GM23338 (cell line): ENCODE measurements at regions not wholly inside any gene's neighbourhood (a gene's known extent, or its start where the extent isn't known, plus 50 kb on each side); places are given as distances from the start of the nearest gene placed in this dataset.

Experiments used
- ATAC-seq: fragments of 200-7000 bp; cut with Tn5 transposase; 3 replicates; pipeline ENCODE4 v1.9.1; 2020
- DNase-seq: peaks from one replicate; pipeline ENCODE4 v3.0.0-alpha.2; 2015; ENCODE audit warnings: low spot score
- H2AFZ ChIP-seq: fragments of 200-600 bp; sonication (generic); 2 replicates; pipeline ENCODE4 v1.8.0; 2016; ENCODE audit warnings: antibody characterized with exemption, mild to moderate bottlenecking, moderate library complexity
- H3F3A ChIP-seq: fragments of 200-600 bp; sonication (generic); replicated peaks from 2 replicates; pipeline ENCODE4 v1.8.0; 2017; ENCODE audit warnings: antibody characterized with exemption, mixed run types, low read depth
- H3K27ac ChIP-seq: fragments of 200-600 bp; sonication (generic); 2 replicates; pipeline ENCODE4 v1.6.1; 2016; ENCODE audit warnings: low read depth
- H3K27me3 ChIP-seq: fragments of 200-600 bp; sonication (generic); 2 replicates; pipeline ENCODE4 v1.8.0; 2016; ENCODE audit warnings: mild to moderate bottlenecking, mixed run types, moderate library complexity; ENCODE audit not compliant: insufficient read depth
- H3K36me3 ChIP-seq: fragments of 200-600 bp; sonication (generic); 2 replicates; pipeline ENCODE4 v1.8.0; 2016; ENCODE audit warnings: mild to moderate bottlenecking; ENCODE audit not compliant: insufficient read depth
- H3K4me1 ChIP-seq: fragments of 200-600 bp; sonication (generic); 2 replicates; pipeline ENCODE4 v1.8.0; 2016; ENCODE audit warnings: mild to moderate bottlenecking, moderate library complexity; ENCODE audit not compliant: insufficient read depth
- H3K4me2 ChIP-seq: fragments of 200-600 bp; sonication (generic); 2 replicates; pipeline ENCODE4 v1.7.1; 2017; ENCODE audit warnings: mixed run types
- H3K4me3 ChIP-seq: fragments of 200-600 bp; sonication (generic); 2 replicates; pipeline ENCODE4 v1.6.1; 2016; ENCODE audit warnings: mixed run types
- H3K79me2 ChIP-seq: fragments of 200-600 bp; sonication (generic); replicated peaks from 2 replicates; pipeline ENCODE4 v1.8.0; 2017; ENCODE audit warnings: mild to moderate bottlenecking; ENCODE audit not compliant: insufficient read depth
- H3K9me2 ChIP-seq: fragments of 200-600 bp; sonication (generic); 2 replicates; pipeline ENCODE4 v1.8.0; 2017; ENCODE audit not compliant: insufficient read depth
- H4K20me1 ChIP-seq: fragments of 200-600 bp; sonication (generic); replicated peaks from 2 replicates; pipeline ENCODE4 v1.8.0; 2017; ENCODE audit warnings: mild to moderate bottlenecking; ENCODE audit not compliant: insufficient read depth
- H3K27ac Mint-ChIP-seq: 2 replicates; pipeline ENCODE4 v1.8.0; 2020; ENCODE audit warnings: inconsistent platforms, mild to moderate bottlenecking, moderate library complexity, mixed read lengths
- H3K27me3 Mint-ChIP-seq: 3 replicates; pipeline ENCODE4 v1.8.0; 2022; ENCODE audit warnings: low read depth, mild to moderate bottlenecking, moderate library complexity, mixed read lengths, inconsistent platforms; ENCODE audit not compliant: insufficient read depth, poor library complexity
- H3K36me3 Mint-ChIP-seq: 3 replicates; pipeline ENCODE4 v1.8.0; 2021; ENCODE audit warnings: low read depth, mild to moderate bottlenecking, inconsistent platforms, moderate library complexity, mixed read lengths
- H3K4me1 Mint-ChIP-seq: 3 replicates; pipeline ENCODE4 v1.8.0; 2020; ENCODE audit warnings: mild to moderate bottlenecking, inconsistent platforms, mixed read lengths
- H3K4me3 Mint-ChIP-seq: 3 replicates; pipeline ENCODE4 v1.8.0; 2021; ENCODE audit warnings: moderate library complexity, mild to moderate bottlenecking, inconsistent platforms, mixed read lengths
- H3K9me3 Mint-ChIP-seq: 3 replicates; pipeline ENCODE4 v1.8.0; 2020; ENCODE audit warnings: moderate library complexity, mild to moderate bottlenecking, inconsistent platforms, mixed read lengths
- CREB1 ChIP-seq: fragments of 250-450 bp; sonication (Bioruptor Pico); IDR thresholded peaks from 2 replicates; pipeline ENCODE4 v1.5.0; 2020; ENCODE audit warnings: low read depth, mild to moderate bottlenecking, moderate library complexity
- CTCF ChIP-seq, 2 experiments: fragments of 200-600 bp in 1 of 2; sonication (generic) in 1 of 2; conservative IDR thresholded peaks; 2 replicates each; pipeline versions ENCODE4 v1.5.1 to v1.6.1; 2016 to 2017; ENCODE audit warnings: antibody characterized with exemption in 2 of 2, low read depth in 2 of 2, mild to moderate bottlenecking in 2 of 2, moderate library complexity in 1 of 2
- EZH2 ChIP-seq: fragments of 200-600 bp; sonication (generic); IDR thresholded peaks from one replicate; pipeline ENCODE4 v1.8.0; 2017; ENCODE audit warnings: antibody characterized with exemption, mild to moderate bottlenecking, low read depth; ENCODE audit not compliant: unreplicated experiment
- EZH2phosphoT487 ChIP-seq: fragments of 200-600 bp; sonication (generic); IDR thresholded peaks from one replicate; pipeline ENCODE4 v1.8.1; 2018; ENCODE audit warnings: antibody characterized with exemption; ENCODE audit not compliant: unreplicated experiment
- ZNF114 ChIP-seq: fragments of 250-450 bp; sonication (Bioruptor Pico); IDR thresholded peaks from 2 replicates; pipeline ENCODE4 v1.5.0; 2020; ENCODE audit warnings: mild to moderate bottlenecking, moderate library complexity
- ZNF331 ChIP-seq: fragments of 250-450 bp; sonication (Bioruptor Pico); IDR thresholded peaks from 2 replicates; pipeline ENCODE4 v1.5.0; 2020; ENCODE audit warnings: low read depth, mild to moderate bottlenecking, moderate library complexity
- TF ChIP-seq, protein P1 (sequence below): IDR thresholded peaks from one replicate; pipeline ENCODE4 v1.6.1; 2018; ENCODE audit warnings: antibody characterized with exemption; ENCODE audit not compliant: unreplicated experiment
- TF ChIP-seq, protein P2 (sequence below): fragments of 250-450 bp; sonication (Bioruptor Pico); IDR thresholded peaks from 2 replicates; pipeline ENCODE4 v1.5.0; 2020; ENCODE audit warnings: mild to moderate bottlenecking, moderate library complexity

GRCh38 chr2:195364015-195364965, 292.7 kb upstream of the SLC39A10 start:
- Histone ChIP-seq H3K27me3 (no peaks in the 10 kb centered on the region), H3K36me3 (no peaks in the 10 kb centered on the region), H4K20me1 (no peaks in the 10 kb centered on the region), H3K4me2 (no peak overlapping the region), H3K9me2 (no peaks in the 10 kb centered on the region; the same call in 1 of the 2 replicates), H3K4me1 (no peaks in the 10 kb centered on the region), H3K79me2 (no peaks in the 10 kb centered on the region), H3K27ac (no peak overlapping the region), H2AFZ (no peak overlapping the region), H3K4me3 (no peak overlapping the region), H3F3A (no peaks in the 10 kb centered on the region)
- no peaks in the 10 kb centered on the region for H3K36me3 Mint-ChIP-seq
- H3K27me3 Mint-ChIP-seq: peaks cover 3% of the 10 kb centered on the region
- DNase-seq (no peak), ATAC-seq (no peak)
- TF ChIP-seq CREB1 (CRISPR knock-in tag) (no peak), EZH2 (no peak), CTCF (conservative IDR thresholded peaks at IDR 0.05; ENCODE audit: low read depth in 2 of 2) (no peak), ZNF331 (CRISPR knock-in tag) (no peak), ZNF114 (CRISPR knock-in tag) (no peak), EZH2phosphoT487 (no peak)
- TF ChIP-seq, protein P1, sequence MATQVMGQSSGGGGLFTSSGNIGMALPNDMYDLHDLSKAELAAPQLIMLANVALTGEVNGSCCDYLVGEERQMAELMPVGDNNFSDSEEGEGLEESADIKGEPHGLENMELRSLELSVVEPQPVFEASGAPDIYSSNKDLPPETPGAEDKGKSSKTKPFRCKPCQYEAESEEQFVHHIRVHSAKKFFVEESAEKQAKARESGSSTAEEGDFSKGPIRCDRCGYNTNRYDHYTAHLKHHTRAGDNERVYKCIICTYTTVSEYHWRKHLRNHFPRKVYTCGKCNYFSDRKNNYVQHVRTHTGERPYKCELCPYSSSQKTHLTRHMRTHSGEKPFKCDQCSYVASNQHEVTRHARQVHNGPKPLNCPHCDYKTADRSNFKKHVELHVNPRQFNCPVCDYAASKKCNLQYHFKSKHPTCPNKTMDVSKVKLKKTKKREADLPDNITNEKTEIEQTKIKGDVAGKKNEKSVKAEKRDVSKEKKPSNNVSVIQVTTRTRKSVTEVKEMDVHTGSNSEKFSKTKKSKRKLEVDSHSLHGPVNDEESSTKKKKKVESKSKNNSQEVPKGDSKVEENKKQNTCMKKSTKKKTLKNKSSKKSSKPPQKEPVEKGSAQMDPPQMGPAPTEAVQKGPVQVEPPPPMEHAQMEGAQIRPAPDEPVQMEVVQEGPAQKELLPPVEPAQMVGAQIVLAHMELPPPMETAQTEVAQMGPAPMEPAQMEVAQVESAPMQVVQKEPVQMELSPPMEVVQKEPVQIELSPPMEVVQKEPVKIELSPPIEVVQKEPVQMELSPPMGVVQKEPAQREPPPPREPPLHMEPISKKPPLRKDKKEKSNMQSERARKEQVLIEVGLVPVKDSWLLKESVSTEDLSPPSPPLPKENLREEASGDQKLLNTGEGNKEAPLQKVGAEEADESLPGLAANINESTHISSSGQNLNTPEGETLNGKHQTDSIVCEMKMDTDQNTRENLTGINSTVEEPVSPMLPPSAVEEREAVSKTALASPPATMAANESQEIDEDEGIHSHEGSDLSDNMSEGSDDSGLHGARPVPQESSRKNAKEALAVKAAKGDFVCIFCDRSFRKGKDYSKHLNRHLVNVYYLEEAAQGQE: no peak
- H3K4me1 Mint-ChIP-seq: no peaks in the 10 kb centered on the region
- no peaks in the 10 kb centered on the region; the same call in 1 of the 3 replicates for H3K9me3 Mint-ChIP-seq
- H3K27ac Mint-ChIP-seq: peak overlapping the region; percentile 63; the same call in 1 of the 2 replicates
- H3K4me3 Mint-ChIP-seq: no peak overlapping the region

- ATAC-seq (no peak), DNase-seq (no peak)
- Mint-ChIP-seq H3K4me1 (no peaks in the 10 kb centered on the region), H3K36me3 (no peaks in the 10 kb centered on the region), H3K27ac (no peak overlapping the region), H3K27me3 (peaks cover 3% of the 10 kb centered on the region), H3K9me3 (no peaks in the 10 kb centered on the region; the same call in 1 of the 3 replicates), H3K4me3 (no peak overlapping the region)
- Histone ChIP-seq H3K4me3 (no peak overlapping the region), H3K79me2 (no peaks in the 10 kb centered on the region), H3K4me2 (no peak overlapping the region), H3K27ac (no peak overlapping the region), H3K36me3 (no peaks in the 10 kb centered on the region), H4K20me1 (no peaks in the 10 kb centered on the region), H3K4me1 (no peaks in the 10 kb centered on the region), H2AFZ (no peak overlapping the region), H3K9me2 (no peaks in the 10 kb centered on the region; the same call in 1 of the 2 replicates), H3F3A (no peaks in the 10 kb centered on the region), H3K27me3 (no peaks in the 10 kb centered on the region)
- TF ChIP-seq, protein P2, sequence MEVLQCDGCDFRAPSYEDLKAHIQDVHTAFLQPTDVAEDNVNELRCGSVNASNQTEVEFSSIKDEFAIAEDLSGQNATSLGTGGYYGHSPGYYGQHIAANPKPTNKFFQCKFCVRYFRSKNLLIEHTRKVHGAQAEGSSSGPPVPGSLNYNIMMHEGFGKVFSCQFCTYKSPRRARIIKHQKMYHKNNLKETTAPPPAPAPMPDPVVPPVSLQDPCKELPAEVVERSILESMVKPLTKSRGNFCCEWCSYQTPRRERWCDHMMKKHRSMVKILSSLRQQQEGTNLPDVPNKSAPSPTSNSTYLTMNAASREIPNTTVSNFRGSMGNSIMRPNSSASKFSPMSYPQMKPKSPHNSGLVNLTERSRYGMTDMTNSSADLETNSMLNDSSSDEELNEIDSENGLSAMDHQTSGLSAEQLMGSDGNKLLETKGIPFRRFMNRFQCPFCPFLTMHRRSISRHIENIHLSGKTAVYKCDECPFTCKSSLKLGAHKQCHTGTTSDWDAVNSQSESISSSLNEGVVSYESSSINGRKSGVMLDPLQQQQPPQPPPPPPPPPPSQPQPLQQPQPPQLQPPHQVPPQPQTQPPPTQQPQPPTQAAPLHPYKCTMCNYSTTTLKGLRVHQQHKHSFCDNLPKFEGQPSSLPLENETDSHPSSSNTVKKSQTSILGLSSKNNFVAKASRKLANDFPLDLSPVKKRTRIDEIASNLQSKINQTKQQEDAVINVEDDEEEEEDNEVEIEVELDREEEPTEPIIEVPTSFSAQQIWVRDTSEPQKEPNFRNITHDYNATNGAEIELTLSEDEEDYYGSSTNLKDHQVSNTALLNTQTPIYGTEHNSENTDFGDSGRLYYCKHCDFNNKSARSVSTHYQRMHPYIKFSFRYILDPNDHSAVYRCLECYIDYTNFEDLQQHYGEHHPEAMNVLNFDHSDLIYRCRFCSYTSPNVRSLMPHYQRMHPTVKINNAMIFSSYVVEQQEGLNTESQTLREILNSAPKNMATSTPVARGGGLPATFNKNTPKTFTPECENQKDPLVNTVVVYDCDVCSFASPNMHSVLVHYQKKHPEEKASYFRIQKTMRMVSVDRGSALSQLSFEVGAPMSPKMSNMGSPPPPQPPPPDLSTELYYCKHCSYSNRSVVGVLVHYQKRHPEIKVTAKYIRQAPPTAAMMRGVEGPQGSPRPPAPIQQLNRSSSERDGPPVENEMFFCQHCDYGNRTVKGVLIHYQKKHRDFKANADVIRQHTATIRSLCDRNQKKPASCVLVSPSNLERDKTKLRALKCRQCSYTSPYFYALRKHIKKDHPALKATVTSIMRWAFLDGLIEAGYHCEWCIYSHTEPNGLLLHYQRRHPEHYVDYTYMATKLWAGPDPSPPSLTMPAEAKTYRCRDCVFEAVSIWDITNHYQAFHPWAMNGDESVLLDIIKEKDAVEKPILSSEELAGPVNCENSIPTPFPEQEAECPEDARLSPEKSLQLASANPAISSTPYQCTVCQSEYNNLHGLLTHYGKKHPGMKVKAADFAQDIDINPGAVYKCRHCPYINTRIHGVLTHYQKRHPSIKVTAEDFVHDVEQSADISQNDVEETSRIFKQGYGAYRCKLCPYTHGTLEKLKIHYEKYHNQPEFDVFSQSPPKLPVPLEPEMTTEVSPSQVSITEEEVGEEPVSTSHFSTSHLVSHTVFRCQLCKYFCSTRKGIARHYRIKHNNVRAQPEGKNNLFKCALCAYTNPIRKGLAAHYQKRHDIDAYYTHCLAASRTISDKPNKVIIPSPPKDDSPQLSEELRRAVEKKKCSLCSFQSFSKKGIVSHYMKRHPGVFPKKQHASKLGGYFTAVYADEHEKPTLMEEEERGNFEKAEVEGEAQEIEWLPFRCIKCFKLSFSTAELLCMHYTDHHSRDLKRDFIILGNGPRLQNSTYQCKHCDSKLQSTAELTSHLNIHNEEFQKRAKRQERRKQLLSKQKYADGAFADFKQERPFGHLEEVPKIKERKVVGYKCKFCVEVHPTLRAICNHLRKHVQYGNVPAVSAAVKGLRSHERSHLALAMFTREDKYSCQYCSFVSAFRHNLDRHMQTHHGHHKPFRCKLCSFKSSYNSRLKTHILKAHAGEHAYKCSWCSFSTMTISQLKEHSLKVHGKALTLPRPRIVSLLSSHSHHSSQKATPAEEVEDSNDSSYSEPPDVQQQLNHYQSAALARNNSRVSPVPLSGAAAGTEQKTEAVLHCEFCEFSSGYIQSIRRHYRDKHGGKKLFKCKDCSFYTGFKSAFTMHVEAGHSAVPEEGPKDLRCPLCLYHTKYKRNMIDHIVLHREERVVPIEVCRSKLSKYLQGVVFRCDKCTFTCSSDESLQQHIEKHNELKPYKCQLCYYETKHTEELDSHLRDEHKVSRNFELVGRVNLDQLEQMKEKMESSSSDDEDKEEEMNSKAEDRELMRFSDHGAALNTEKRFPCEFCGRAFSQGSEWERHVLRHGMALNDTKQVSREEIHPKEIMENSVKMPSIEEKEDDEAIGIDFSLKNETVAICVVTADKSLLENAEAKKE (CRISPR knock-in tag): no peak
These were observed 293.5 kb upstream of the SLC39A10 start for GRCh38 chr2:195363496-195363895.
